ENCODE measurements at regions not wholly inside any gene's neighbourhood (a gene's known extent, or its start where the extent isn't known, plus 50 kb on each side); places are given as distances from the start of the nearest gene placed in this dataset.

- TF ChIP-seq YY1 (IDR thresholded peaks at IDR 0.05; ENCODE audit: insufficient read depth, insufficient read length) (no peak), SUZ12 (IDR thresholded peaks at IDR 0.05; ENCODE audit: extremely low read depth, insufficient read depth, insufficient read length) (no peak)
Observed at GRCh38 chr5:116703941-116704340, 129.3 kb upstream of the SEMA6A start.

All from NT2/D1 (cell line).